Activated T-helper 2 cell treated with anti-CD3 and anti-CD28 coated beads, Interferon-gamma antibody, Interleukin-2, Interleukin-4, amounts not matched to agents 10 μg/mL and 5 μg/mL and 100 μg/mL, durations not matched to agents 14 hours and 24 hours and 36 hours (primary cell): ENCODE measurements at regions not wholly inside any gene's neighbourhood (a gene's known extent, or its start where the extent isn't known, plus 50 kb on each side); places are given as distances from the start of the nearest gene placed in this dataset.

Experiments used
- DNase-seq: peaks from one replicate; pipeline ENCODE4 v3.0.0; 2021; ENCODE audit warnings: low spot score
- H3K27ac Mint-ChIP-seq: one replicate; pipeline ENCODE4 v1.8.0; 2021; ENCODE audit warnings: mixed read lengths
- H3K27me3 Mint-ChIP-seq: one replicate; pipeline ENCODE4 v1.8.0; 2021; ENCODE audit warnings: low read depth, mixed read lengths
- H3K36me3 Mint-ChIP-seq: one replicate; pipeline ENCODE4 v1.8.0; 2021; ENCODE audit warnings: low read depth, mixed read lengths
- H3K4me1 Mint-ChIP-seq: one replicate; pipeline ENCODE4 v1.8.0; 2021; ENCODE audit warnings: low read depth, mixed read lengths
- H3K4me3 Mint-ChIP-seq: one replicate; pipeline ENCODE4 v1.8.0; 2021; ENCODE audit warnings: low read depth, mild to moderate bottlenecking, moderate library complexity, mixed read lengths
- H3K9me3 Mint-ChIP-seq: one replicate; pipeline ENCODE4 v1.8.0; 2021; ENCODE audit warnings: mixed read lengths
- intact Hi-C: fragments of 100-400 bp; cut with micrococcal nuclease; formaldehyde crosslinking; loops from one replicate; pipeline ENCODE4 v1.15.1; 2023

GRCh38 chr14:65926935-65927700, 514.6 kb downstream of the FUT8 start:
- Mint-ChIP-seq H3K36me3 (peaks cover 20% of the 10 kb centered on the region), H3K4me3 (peak overlapping the region; percentile 59), H3K27ac (peak overlapping the region; percentile 82), H3K27me3 (no peaks in the 10 kb centered on the region), H3K9me3 (peaks cover 3% of the 10 kb centered on the region), H3K4me1 (peaks cover 63% of the 10 kb centered on the region)
- intact Hi-C loops, result loop anchor here (5.0 kb wide), 1 partner anchor 715 kb away; no protein-coding TSS in a partner anchor
- no peak for DNase-seq

- Mint-ChIP-seq H3K9me3 (peaks cover 7% of the 10 kb centered on the region), H3K4me3 (peak overlapping the region; percentile 59), H3K27ac (peak overlapping the region; percentile 83), H3K4me1 (peaks cover 62% of the 10 kb centered on the region), H3K27me3 (no peaks in the 10 kb centered on the region), H3K36me3 (peaks cover 25% of the 10 kb centered on the region)
- peak; percentile 81 for DNase-seq
- intact Hi-C loops, result loop anchor here (1.0 to 5.0 kb wide), 5 partner anchors 9 to 716 kb away; no protein-coding TSS in a partner anchor
Measured at GRCh38 chr14:65927931-65928356, 515.4 kb downstream of the FUT8 start.

- no peaks in the 10 kb centered on the region for H3K27me3 Mint-ChIP-seq
- no peak for DNase-seq
- H3K4me1 Mint-ChIP-seq, result peaks cover 62% of the 10 kb centered on the region
- H3K9me3 Mint-ChIP-seq, result peaks cover 16% of the 10 kb centered on the region
- intact Hi-C loops, result loop anchor here (1.0 to 5.0 kb wide), 5 partner anchors 8 to 717 kb away; no protein-coding TSS in a partner anchor
- H3K27ac Mint-ChIP-seq, result peak overlapping the region; percentile 83
- peaks cover 32% of the 10 kb centered on the region for H3K36me3 Mint-ChIP-seq
- H3K4me3 Mint-ChIP-seq, result no peak overlapping the region
Measured at GRCh38 chr14:65928995-65929394, 516.5 kb downstream of the FUT8 start.

GRCh38 chr14:65933400-65934069, 521.0 kb downstream of the FUT8 start:
- no peak overlapping the region for H3K4me3 Mint-ChIP-seq
- no peaks in the 10 kb centered on the region for H3K27me3 Mint-ChIP-seq
- peaks cover 52% of the 10 kb centered on the region for H3K36me3 Mint-ChIP-seq
- intact Hi-C loops, result no loop called here
- peaks cover 57% of the 10 kb centered on the region for H3K4me1 Mint-ChIP-seq
- no peak overlapping the region for H3K27ac Mint-ChIP-seq
- DNase-seq, result no peak
- H3K9me3 Mint-ChIP-seq, result peaks cover 46% of the 10 kb centered on the region

GRCh38 chr14:65934070-65934435, 521.5 kb downstream of the FUT8 start:
- no peak for DNase-seq
- peaks cover 48% of the 10 kb centered on the region for H3K9me3 Mint-ChIP-seq
- H3K36me3 Mint-ChIP-seq, result peaks cover 54% of the 10 kb centered on the region
- H3K27ac Mint-ChIP-seq, result no peak overlapping the region
- no peaks in the 10 kb centered on the region for H3K27me3 Mint-ChIP-seq
- peaks cover 57% of the 10 kb centered on the region for H3K4me1 Mint-ChIP-seq
- intact Hi-C loops, result no loop called here
- no peak overlapping the region for H3K4me3 Mint-ChIP-seq

- Mint-ChIP-seq H3K4me1 (peaks cover 59% of the 10 kb centered on the region), H3K36me3 (peaks cover 51% of the 10 kb centered on the region), H3K9me3 (peaks cover 48% of the 10 kb centered on the region), H3K4me3 (no peak overlapping the region), H3K27ac (peak overlapping the region; percentile 86), H3K27me3 (no peaks in the 10 kb centered on the region)
- DNase-seq, result no peak
- intact Hi-C loops, result no loop called here
Measured at GRCh38 chr14:65936342-65936975, 523.9 kb downstream of the FUT8 start.

GRCh38 chr14:65937079-65937959, 524.8 kb downstream of the FUT8 start:
- Mint-ChIP-seq H3K27me3 (no peaks in the 10 kb centered on the region), H3K4me3 (peak overlapping the region; percentile 28), H3K9me3 (peaks cover 48% of the 10 kb centered on the region), H3K36me3 (peaks cover 43% of the 10 kb centered on the region), H3K4me1 (peaks cover 53% of the 10 kb centered on the region), H3K27ac (peak overlapping the region; percentile 86)
- DNase-seq, result no peak
- intact Hi-C loops, result loop anchor here (1.0 kb wide), 1 partner anchor 9 kb away; no protein-coding TSS in a partner anchor

- peaks cover 45% of the 10 kb centered on the region for H3K9me3 Mint-ChIP-seq
- H3K36me3 Mint-ChIP-seq, result peaks cover 40% of the 10 kb centered on the region
- intact Hi-C loops, result loop anchor here (1.0 kb wide), 1 partner anchor 10 kb away; no protein-coding TSS in a partner anchor
- peak overlapping the region; percentile 86 for H3K27ac Mint-ChIP-seq
- peaks cover 49% of the 10 kb centered on the region for H3K4me1 Mint-ChIP-seq
- no peaks in the 10 kb centered on the region for H3K27me3 Mint-ChIP-seq
- no peak overlapping the region for H3K4me3 Mint-ChIP-seq
- DNase-seq, result no peak
Measured at GRCh38 chr14:65937960-65938316, 525.4 kb downstream of the FUT8 start.

GRCh38 chr14:65938738-65939137, 526.2 kb downstream of the FUT8 start:
- H3K4me3 Mint-ChIP-seq, result no peak overlapping the region

GRCh38 chr14:65939184-65939583, 526.7 kb downstream of the FUT8 start:
- intact Hi-C loops, result no loop called here
- H3K36me3 Mint-ChIP-seq, result peaks cover 30% of the 10 kb centered on the region
- no peak overlapping the region for H3K4me3 Mint-ChIP-seq
- H3K4me1 Mint-ChIP-seq, result peaks cover 61% of the 10 kb centered on the region
- peaks cover 34% of the 10 kb centered on the region for H3K9me3 Mint-ChIP-seq
- DNase-seq, result no peak
- H3K27me3 Mint-ChIP-seq, result no peaks in the 10 kb centered on the region
- H3K27ac Mint-ChIP-seq, result no peak overlapping the region

More at GRCh38 chr14:65938738-65939137, 526.2 kb downstream of the FUT8 start:
- no peak for DNase-seq
- H3K27ac Mint-ChIP-seq, result no peak overlapping the region
- no peaks in the 10 kb centered on the region for H3K27me3 Mint-ChIP-seq
- peaks cover 57% of the 10 kb centered on the region for H3K4me1 Mint-ChIP-seq
- H3K9me3 Mint-ChIP-seq, result peaks cover 38% of the 10 kb centered on the region
- intact Hi-C loops, result no loop called here
- peaks cover 34% of the 10 kb centered on the region for H3K36me3 Mint-ChIP-seq

GRCh38 chr14:65940056-65940735, 527.7 kb downstream of the FUT8 start:
- Mint-ChIP-seq H3K4me1 (peaks cover 63% of the 10 kb centered on the region), H3K4me3 (no peak overlapping the region), H3K27me3 (no peaks in the 10 kb centered on the region), H3K27ac (no peak overlapping the region), H3K9me3 (peaks cover 25% of the 10 kb centered on the region), H3K36me3 (peaks cover 23% of the 10 kb centered on the region)
- no peak for DNase-seq
- intact Hi-C loops, result no loop called here

GRCh38 chr14:65941091-65941490, 528.6 kb downstream of the FUT8 start:
- Mint-ChIP-seq H3K4me3 (no peak overlapping the region), H3K4me1 (peaks cover 63% of the 10 kb centered on the region), H3K27me3 (no peaks in the 10 kb centered on the region), H3K27ac (no peak overlapping the region), H3K36me3 (peaks cover 23% of the 10 kb centered on the region), H3K9me3 (peaks cover 25% of the 10 kb centered on the region)
- intact Hi-C loops, result no loop called here
- DNase-seq, result no peak
